Loucy (cell line): ENCODE measurements at regions not wholly inside any gene's neighbourhood (a gene's known extent, or its start where the extent isn't known, plus 50 kb on each side); places are given as distances from the start of the nearest gene placed in this dataset.

Source experiments
- H2AFZ ChIP-seq: fragments of 200-600 bp; sonication (generic); 2 replicates; pipeline ENCODE4 v1.6.0; 2016; ENCODE audit warnings: antibody characterized with exemption, mild to moderate bottlenecking, low read length, moderate library complexity
- H3F3A ChIP-seq: fragments of 200-600 bp; 2 replicates; pipeline ENCODE4 v1.6.0; 2016; ENCODE audit warnings: antibody characterized with exemption, low read depth, mild to moderate bottlenecking
- H3K27me3 ChIP-seq: fragments of 200-600 bp; sonication (generic); 2 replicates; pipeline ENCODE4 v1.6.1; 2014; ENCODE audit warnings: low read length, mild to moderate bottlenecking; ENCODE audit not compliant: insufficient read depth, poor library complexity, severe bottlenecking
- H3K36me3 ChIP-seq: fragments of 200-600 bp; sonication (generic); 2 replicates; pipeline ENCODE4 v1.6.1; 2016; ENCODE audit warnings: low read length; ENCODE audit not compliant: insufficient read depth
- H3K4me1 ChIP-seq: fragments of 200-600 bp; sonication (generic); 2 replicates; pipeline ENCODE4 v1.5.1; 2014; ENCODE audit warnings: low read length, mild to moderate bottlenecking; ENCODE audit not compliant: insufficient read depth, poor library complexity, severe bottlenecking
- H3K4me2 ChIP-seq: fragments of 200-600 bp; sonication (generic); 2 replicates; pipeline ENCODE4 v1.6.0; 2014; ENCODE audit warnings: antibody characterized with exemption, low read length, low read depth, mild to moderate bottlenecking; ENCODE audit not compliant: poor library complexity, severe bottlenecking
- H3K4me3 ChIP-seq: fragments of 200-600 bp; sonication (generic); 2 replicates; pipeline ENCODE4 v1.5.1; 2014; ENCODE audit warnings: low read length, mild to moderate bottlenecking, mixed read lengths; ENCODE audit not compliant: poor library complexity, severe bottlenecking
- H3K79me2 ChIP-seq: fragments of 200-600 bp; sonication (generic); 2 replicates; pipeline ENCODE4 v1.6.1; 2014; ENCODE audit warnings: low read length; ENCODE audit not compliant: insufficient read depth
- H3K9ac ChIP-seq: fragments of 200-600 bp; sonication (generic); 2 replicates; pipeline ENCODE4 v1.6.0; 2014; ENCODE audit warnings: mild to moderate bottlenecking, low read depth, low read length, moderate library complexity; ENCODE audit not compliant: poor library complexity, severe bottlenecking
- H3K9me2 ChIP-seq: fragments of 200-600 bp; sonication (generic); replicated peaks from 2 replicates; pipeline ENCODE4 v1.6.1; 2016; ENCODE audit warnings: low read depth, low read length, mixed read lengths
- H3K9me3 ChIP-seq: fragments of 200-600 bp; sonication (generic); 2 replicates; pipeline ENCODE4 v1.6.1; 2014; ENCODE audit warnings: mild to moderate bottlenecking, antibody characterized with exemption, low read length, low read depth; ENCODE audit not compliant: insufficient read depth
- H4K20me1 ChIP-seq: fragments of 200-600 bp; sonication (generic); 2 replicates; pipeline ENCODE4 v1.6.0; 2014; ENCODE audit warnings: antibody characterized with exemption, low read length, mild to moderate bottlenecking; ENCODE audit not compliant: insufficient read depth, poor library complexity, severe bottlenecking
- EZH2phosphoT487 ChIP-seq: fragments of 200-600 bp; IDR thresholded peaks from 2 replicates; pipeline ENCODE4 v1.6.1; 2018; ENCODE audit warnings: antibody characterized with exemption, mild to moderate bottlenecking, moderate library complexity, borderline replicate concordance
- TF ChIP-seq, protein P1 (sequence below): fragments of 200-600 bp; sonication (generic); conservative IDR thresholded peaks from 2 replicates; pipeline ENCODE4 v1.5.1; 2014; ENCODE audit warnings: mild to moderate bottlenecking, antibody characterized with exemption, low read length

DNA sequence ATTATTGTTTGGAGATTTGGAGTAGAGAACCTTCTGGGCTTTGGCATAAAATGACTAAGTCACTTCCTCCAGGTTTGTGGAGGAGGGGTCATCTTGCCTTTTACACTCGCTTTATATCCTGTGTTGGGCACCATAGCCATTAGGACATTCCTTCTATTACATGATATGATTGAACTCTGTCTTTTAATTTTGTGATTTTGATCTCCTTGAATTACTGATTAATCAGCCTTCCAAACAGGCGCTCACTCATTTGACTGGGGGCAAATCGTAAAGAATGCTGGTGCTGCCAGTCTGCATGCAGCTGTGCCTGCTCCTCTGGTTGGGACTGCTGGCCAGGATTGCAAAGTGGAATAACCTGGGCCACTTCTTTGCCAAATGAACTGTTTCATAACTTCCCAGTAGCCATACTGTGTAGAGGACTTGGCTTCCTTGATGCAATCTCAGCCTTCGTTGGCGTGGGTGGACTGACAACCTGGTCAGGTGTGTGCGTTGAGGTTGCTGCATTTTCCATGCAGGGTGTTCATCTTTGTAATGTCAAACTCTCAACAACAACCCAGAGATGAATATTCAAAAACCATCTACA is 65.9 kb upstream of the RAB11FIP2 start:
- H2AFZ ChIP-seq: no peak overlapping the region
- H4K20me1 ChIP-seq: no peaks in the 10 kb centered on the region
- no peak overlapping the region for H3K9ac ChIP-seq
- no peaks in the 10 kb centered on the region for H3K9me3 ChIP-seq
- no peaks in the 10 kb centered on the region for H3K27me3 ChIP-seq
- H3K79me2 ChIP-seq: no peaks in the 10 kb centered on the region
- no peaks in the 10 kb centered on the region for H3K4me1 ChIP-seq
- H3K4me3 ChIP-seq: no peak overlapping the region
- no peaks in the 10 kb centered on the region for H3K36me3 ChIP-seq
- H3K4me2 ChIP-seq: no peak overlapping the region
- no peaks in the 10 kb centered on the region for H3F3A ChIP-seq
- TF ChIP-seq, protein P1, sequence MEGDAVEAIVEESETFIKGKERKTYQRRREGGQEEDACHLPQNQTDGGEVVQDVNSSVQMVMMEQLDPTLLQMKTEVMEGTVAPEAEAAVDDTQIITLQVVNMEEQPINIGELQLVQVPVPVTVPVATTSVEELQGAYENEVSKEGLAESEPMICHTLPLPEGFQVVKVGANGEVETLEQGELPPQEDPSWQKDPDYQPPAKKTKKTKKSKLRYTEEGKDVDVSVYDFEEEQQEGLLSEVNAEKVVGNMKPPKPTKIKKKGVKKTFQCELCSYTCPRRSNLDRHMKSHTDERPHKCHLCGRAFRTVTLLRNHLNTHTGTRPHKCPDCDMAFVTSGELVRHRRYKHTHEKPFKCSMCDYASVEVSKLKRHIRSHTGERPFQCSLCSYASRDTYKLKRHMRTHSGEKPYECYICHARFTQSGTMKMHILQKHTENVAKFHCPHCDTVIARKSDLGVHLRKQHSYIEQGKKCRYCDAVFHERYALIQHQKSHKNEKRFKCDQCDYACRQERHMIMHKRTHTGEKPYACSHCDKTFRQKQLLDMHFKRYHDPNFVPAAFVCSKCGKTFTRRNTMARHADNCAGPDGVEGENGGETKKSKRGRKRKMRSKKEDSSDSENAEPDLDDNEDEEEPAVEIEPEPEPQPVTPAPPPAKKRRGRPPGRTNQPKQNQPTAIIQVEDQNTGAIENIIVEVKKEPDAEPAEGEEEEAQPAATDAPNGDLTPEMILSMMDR: no peak
- TF ChIP-seq EZH2phosphoT487: no peak
- H3K9me2 ChIP-seq: no peaks in the 10 kb centered on the region

DNA sequence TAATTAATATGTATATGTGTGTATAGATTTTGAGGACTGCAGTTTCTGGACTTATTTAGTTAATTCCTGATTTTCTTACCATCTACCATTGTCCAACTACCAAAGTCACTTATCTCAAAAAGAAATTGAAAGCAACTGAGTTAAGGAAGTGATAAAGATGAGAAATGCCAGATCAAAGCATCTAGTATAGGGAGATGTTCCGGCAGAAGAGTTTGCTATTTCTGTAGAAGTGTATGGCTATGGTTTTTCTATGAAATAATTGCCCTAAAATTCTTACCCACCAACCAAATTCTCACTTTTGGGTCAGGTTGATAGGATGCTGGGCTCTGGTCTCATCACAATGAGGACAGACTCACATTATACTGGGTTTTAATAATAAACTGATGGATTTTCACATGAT is 64.0 kb upstream of the RAB11FIP2 start:
- Histone ChIP-seq H3K4me2 (no peak overlapping the region), H3F3A (no peaks in the 10 kb centered on the region), H3K9ac (no peak overlapping the region), H4K20me1 (no peaks in the 10 kb centered on the region), H3K4me3 (no peak overlapping the region), H3K36me3 (no peaks in the 10 kb centered on the region), H3K79me2 (no peaks in the 10 kb centered on the region), H3K4me1 (no peaks in the 10 kb centered on the region), H2AFZ (no peak overlapping the region), H3K9me2 (no peaks in the 10 kb centered on the region), H3K27me3 (no peaks in the 10 kb centered on the region), H3K9me3 (no peaks in the 10 kb centered on the region)
- TF ChIP-seq, protein P1: no peak
- TF ChIP-seq EZH2phosphoT487: no peak

DNA sequence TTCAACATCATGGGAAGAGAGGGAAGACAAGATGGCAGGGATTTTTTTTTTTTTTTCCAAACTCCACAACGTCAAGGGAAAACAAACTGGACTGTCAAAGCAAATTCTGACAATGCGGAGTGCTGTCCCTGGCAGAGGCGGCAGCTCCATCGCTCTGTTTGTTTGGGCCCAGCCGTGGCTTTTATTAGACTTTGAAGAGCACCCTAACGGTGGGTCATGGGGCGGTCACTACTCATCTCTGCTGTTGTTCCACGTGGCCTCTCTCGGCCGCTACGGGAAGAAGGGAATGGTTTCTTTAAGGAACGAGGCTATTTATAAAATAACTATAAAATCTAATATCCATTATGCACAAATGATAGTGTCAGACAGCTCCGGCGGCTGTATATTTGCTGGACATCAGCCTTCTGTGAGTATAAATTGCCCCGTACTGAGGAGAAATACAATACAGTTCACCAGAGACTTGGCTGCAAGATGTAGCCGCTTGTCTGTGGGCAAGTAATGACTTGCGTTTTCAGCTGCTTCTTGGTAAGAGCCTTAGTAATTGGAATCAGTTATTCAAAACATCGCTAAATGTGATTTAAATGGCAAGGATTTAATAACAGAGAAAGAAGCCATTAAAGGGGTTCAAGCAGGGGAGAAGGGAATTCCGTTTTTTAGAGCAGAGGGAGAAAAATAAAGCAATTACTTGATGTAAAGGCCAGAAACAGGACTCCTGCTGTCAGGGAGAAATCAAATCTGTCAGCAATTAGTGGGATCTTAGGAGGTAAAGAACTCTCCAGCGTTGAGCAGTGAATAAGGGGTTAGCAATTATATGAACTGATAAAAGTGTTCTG is 61.7 kb upstream of the RAB11FIP2 start:
- no peak for TF ChIP-seq EZH2phosphoT487
- TF ChIP-seq, protein P1: no peak
- Histone ChIP-seq H3F3A (no peaks in the 10 kb centered on the region), H3K4me1 (no peaks in the 10 kb centered on the region), H3K9ac (no peak overlapping the region), H2AFZ (no peak overlapping the region), H3K36me3 (no peaks in the 10 kb centered on the region), H3K9me2 (no peaks in the 10 kb centered on the region), H3K4me3 (no peak overlapping the region), H3K9me3 (no peaks in the 10 kb centered on the region), H3K4me2 (no peak overlapping the region), H3K27me3 (no peaks in the 10 kb centered on the region), H3K79me2 (no peaks in the 10 kb centered on the region), H4K20me1 (no peaks in the 10 kb centered on the region)
